ENCODE measurements at regions not wholly inside any gene's neighbourhood (a gene's known extent, or its start where the extent isn't known, plus 50 kb on each side); places are given as distances from the start of the nearest gene placed in this dataset.

- DNase-seq (ENCODE audit: low read depth): no peak
- TF ChIP-seq CTCF (IDR thresholded peaks at IDR 0.05; ENCODE audit: control insufficient read depth, insufficient read depth, low read depth, low read length, missing control alignments): no peak
- no peak overlapping the region for H3K4me3 ChIP-seq (ENCODE audit: control insufficient read depth, low read depth, low read length)
Measured at GRCh38 chr6:66568271-66568670, 861.2 kb upstream of the EYS start.

DNA sequence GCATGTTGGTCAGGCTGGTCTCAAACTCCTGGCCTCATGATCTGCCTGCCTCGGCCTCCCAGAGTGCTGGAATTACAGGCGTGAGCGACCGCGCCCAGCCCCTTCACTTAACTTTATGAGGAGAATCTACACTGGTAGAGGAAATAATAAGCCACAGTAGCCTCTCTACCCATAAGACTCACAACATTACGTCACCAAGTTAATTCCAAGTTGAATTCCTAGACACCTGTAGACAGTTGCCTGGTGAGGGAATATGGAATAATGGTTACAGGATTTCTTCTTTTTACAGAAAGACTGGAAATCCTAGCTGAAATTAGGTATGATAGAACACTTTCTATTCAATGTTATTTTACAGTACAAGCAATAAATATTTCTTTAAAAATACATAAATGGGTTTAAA, 854.5 kb upstream of the EYS start:
- no peak for DNase-seq (ENCODE audit: low read depth)
- no peak overlapping the region for H3K4me3 ChIP-seq (ENCODE audit: control insufficient read depth, low read depth, low read length)
- no peak for TF ChIP-seq CTCF (IDR thresholded peaks at IDR 0.05; ENCODE audit: control insufficient read depth, insufficient read depth, low read depth, low read length, missing control alignments)

GRCh38 chr6:66558189-66558588, 851.2 kb upstream of the EYS start:
- DNase-seq (ENCODE audit: low read depth): no peak
- H3K4me3 ChIP-seq (ENCODE audit: control insufficient read depth, low read depth, low read length): no peak overlapping the region
- TF ChIP-seq CTCF (IDR thresholded peaks at IDR 0.05; ENCODE audit: control insufficient read depth, insufficient read depth, low read depth, low read length, missing control alignments): peak; percentile 3

- no peak for DNase-seq (ENCODE audit: low read depth)
- H3K4me3 ChIP-seq (ENCODE audit: control insufficient read depth, low read depth, low read length): no peak overlapping the region
- TF ChIP-seq CTCF (IDR thresholded peaks at IDR 0.05; ENCODE audit: control insufficient read depth, insufficient read depth, low read depth, low read length, missing control alignments): no peak
Measured at GRCh38 chr6:66556936-66557335, 849.9 kb upstream of the EYS start.

DNA sequence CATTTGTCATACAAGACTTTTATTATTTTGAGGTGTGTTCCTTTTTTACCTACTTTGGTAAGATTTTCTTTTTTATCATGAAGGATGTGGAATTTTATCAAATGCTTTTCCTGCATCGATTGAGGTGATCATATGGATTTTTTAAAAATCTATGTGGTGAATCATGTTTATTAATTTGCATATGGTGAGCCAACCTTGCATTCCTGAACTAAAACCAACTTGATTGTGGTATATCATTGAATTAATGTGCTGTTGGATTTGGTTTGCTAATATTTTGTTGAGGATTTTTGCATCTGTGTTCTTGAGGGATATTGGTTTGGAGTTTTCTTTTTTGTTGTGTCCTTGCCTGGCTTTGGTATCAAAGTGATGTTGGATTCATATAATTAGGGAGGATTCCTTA, 848.1 kb upstream of the EYS start:
- H3K4me3 ChIP-seq (ENCODE audit: control insufficient read depth, low read depth, low read length): no peak overlapping the region
- TF ChIP-seq CTCF (IDR thresholded peaks at IDR 0.05; ENCODE audit: control insufficient read depth, insufficient read depth, low read depth, low read length, missing control alignments): no peak

DNA sequence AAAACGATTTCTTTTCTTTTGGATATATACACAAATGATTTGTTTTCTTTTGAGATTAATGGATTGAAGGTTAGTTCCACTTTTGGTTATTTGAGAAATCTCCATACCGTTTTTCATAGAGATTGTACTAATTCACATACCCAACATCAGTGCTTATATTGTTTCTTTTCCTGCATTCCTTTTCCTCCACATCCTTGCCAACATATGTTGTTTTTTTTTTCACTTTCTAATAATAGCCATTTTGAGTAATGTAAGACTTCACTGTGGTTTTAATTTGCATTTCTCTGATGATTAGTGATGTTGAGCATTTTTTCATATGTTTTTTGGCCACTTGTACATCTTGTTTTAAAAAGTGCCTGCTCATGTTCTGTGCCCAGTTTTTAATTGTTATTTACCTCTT, 846.4 kb upstream of the EYS start:
- no peak for DNase-seq (ENCODE audit: low read depth)
- no peak for TF ChIP-seq CTCF (IDR thresholded peaks at IDR 0.05; ENCODE audit: control insufficient read depth, insufficient read depth, low read depth, low read length, missing control alignments)
- H3K4me3 ChIP-seq (ENCODE audit: control insufficient read depth, low read depth, low read length): no peak overlapping the region

More for the DNA sequence above, 848.1 kb upstream of the EYS start:
- DNase-seq (ENCODE audit: low read depth): no peak

- DNase-seq (ENCODE audit: low read depth): no peak
- no peak overlapping the region for H3K4me3 ChIP-seq (ENCODE audit: control insufficient read depth, low read depth, low read length)
- no peak for TF ChIP-seq CTCF (IDR thresholded peaks at IDR 0.05; ENCODE audit: control insufficient read depth, insufficient read depth, low read depth, low read length, missing control alignments)
Measured at GRCh38 chr6:66538551-66539135, 831.6 kb upstream of the EYS start.

Measured in AG09309 (cell line).